ENCODE measurements at regions not wholly inside any gene's neighbourhood (a gene's known extent, or its start where the extent isn't known, plus 50 kb on each side); places are given as distances from the start of the nearest gene placed in this dataset.

DNA sequence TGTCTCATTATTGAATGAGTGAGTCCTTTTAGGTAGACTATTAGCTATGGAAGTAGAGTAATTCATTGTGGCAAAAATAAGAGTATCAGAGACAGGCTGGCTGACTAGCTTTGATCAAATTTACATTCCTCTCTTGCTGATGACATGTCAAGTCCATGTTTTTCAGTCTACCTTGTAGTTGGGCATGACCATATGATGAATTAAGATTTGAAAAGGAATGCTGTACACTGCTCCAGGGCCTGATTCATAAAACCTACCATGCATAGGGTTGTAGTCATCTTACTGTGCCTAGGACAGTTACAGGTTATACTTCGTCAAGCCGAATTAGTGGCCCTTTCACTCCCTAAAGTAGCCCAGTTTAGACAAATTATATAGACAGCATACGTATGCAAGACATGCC is 545.7 kb upstream of the MIS18BP1 start:
- no peak for TF ChIP-seq HDGF (IDR thresholded peaks at IDR 0.05; ENCODE audit: borderline replicate concordance)
- TF ChIP-seq NFRKB (IDR thresholded peaks at IDR 0.05): no peak
- no peak for TF ChIP-seq CTBP1 (IDR thresholded peaks at IDR 0.05; ENCODE audit: borderline replicate concordance)

Data from HEK293T (cell line).